OCI-M1 (cell line): ENCODE measurements at regions not wholly inside any gene's neighbourhood (a gene's known extent, or its start where the extent isn't known, plus 50 kb on each side); places are given as distances from the start of the nearest gene placed in this dataset.

Source experiments
- DNase-seq: peaks from one replicate; lab custom pipeline; 2025; lab: John Stamatoyannopoulos, UW

- DNase-seq: no peak
Measured at GRCh38 chr9:19510907-19511306, 102.1 kb downstream of the ACER2 start.
